ENCODE measurements at regions not wholly inside any gene's neighbourhood (a gene's known extent, or its start where the extent isn't known, plus 50 kb on each side); places are given as distances from the start of the nearest gene placed in this dataset.

- no peak for TF ChIP-seq CTCF (IDR thresholded peaks at IDR 0.05)
- TF ChIP-seq EZH2 (IDR thresholded peaks at IDR 0.05; ENCODE audit: borderline replicate concordance, insufficient read depth, low read depth, low read length, poor library complexity, severe bottlenecking), result no peak
Observed at GRCh38 chr13:56888455-56888854, 252.3 kb upstream of the PRR20A start.

Measured in B cell (primary cell).